Tibial nerve (tissue), 4 donors: ENCODE measurements at regions not wholly inside any gene's neighbourhood (a gene's known extent, or its start where the extent isn't known, plus 50 kb on each side); places are given as distances from the start of the nearest gene placed in this dataset.

Experiments used
- EP300 ChIP-seq, 2 donors: sonication (generic); formaldehyde crosslinking; IDR thresholded peaks; one replicate each; pipeline ENCODE4 v1.6.1; 2017; ENCODE audit warnings: antibody characterized with exemption in 2 of 2, mild to moderate bottlenecking in 1 of 2
- POLR2A ChIP-seq, 2 donors: fragments of 450-650 bp; IDR thresholded peaks; one replicate each; pipeline ENCODE4 v1.6.1; 2017; ENCODE audit warnings: antibody characterized with exemption in 2 of 2, mild to moderate bottlenecking in 2 of 2, moderate library complexity in 2 of 2
- TF ChIP-seq, protein P1 (sequence below), 5 experiments: fragments of 200-600 bp in 3 of 5; fragments of 450-650 bp in 2 of 5; sonication (generic) in 3 of 5; IDR thresholded peaks; one replicate each; pipeline ENCODE4 v1.5.1; 2016 to 2019; ENCODE audit warnings: antibody characterized with exemption in 5 of 5, mild to moderate bottlenecking in 3 of 5, moderate library complexity in 2 of 5

DNA sequence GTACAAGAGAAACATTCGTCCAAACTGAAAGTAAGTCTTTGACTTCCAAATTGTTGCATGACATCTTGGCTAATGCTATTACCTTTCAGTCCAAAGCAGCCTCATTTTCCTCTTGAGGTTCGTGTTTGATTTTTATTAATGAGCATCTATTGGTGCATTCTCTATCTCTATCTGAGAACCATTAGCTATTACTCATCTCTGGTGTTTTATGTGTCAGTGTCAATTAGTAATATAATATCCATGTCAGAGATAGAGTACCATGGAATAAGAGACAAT lies 388.1 kb upstream of the GOT2 start:
- TF ChIP-seq, protein P1, sequence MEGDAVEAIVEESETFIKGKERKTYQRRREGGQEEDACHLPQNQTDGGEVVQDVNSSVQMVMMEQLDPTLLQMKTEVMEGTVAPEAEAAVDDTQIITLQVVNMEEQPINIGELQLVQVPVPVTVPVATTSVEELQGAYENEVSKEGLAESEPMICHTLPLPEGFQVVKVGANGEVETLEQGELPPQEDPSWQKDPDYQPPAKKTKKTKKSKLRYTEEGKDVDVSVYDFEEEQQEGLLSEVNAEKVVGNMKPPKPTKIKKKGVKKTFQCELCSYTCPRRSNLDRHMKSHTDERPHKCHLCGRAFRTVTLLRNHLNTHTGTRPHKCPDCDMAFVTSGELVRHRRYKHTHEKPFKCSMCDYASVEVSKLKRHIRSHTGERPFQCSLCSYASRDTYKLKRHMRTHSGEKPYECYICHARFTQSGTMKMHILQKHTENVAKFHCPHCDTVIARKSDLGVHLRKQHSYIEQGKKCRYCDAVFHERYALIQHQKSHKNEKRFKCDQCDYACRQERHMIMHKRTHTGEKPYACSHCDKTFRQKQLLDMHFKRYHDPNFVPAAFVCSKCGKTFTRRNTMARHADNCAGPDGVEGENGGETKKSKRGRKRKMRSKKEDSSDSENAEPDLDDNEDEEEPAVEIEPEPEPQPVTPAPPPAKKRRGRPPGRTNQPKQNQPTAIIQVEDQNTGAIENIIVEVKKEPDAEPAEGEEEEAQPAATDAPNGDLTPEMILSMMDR (IDR thresholded peaks at IDR 0.05) = no peak
- TF ChIP-seq EP300 (IDR thresholded peaks at IDR 0.05) (no peak), POLR2A (IDR thresholded peaks at IDR 0.05) (no peak)
